NCI-H1417 treated with DMSO at 0.1 percent for 48 hours (cell line): ENCODE measurements at regions not wholly inside any gene's neighbourhood (a gene's known extent, or its start where the extent isn't known, plus 50 kb on each side); places are given as distances from the start of the nearest gene placed in this dataset.
"Not testable (repeated sequence)": the region's sequence is repeated elsewhere in the genome, so short reads cannot be mapped to it uniquely, and the experiment has no call there.

Experiments
- DNase-seq: peaks from one replicate; lab custom pipeline; 2025; lab: John Stamatoyannopoulos, UW

- DNase-seq = no peak
These were observed 569.5 kb upstream of the SEMA6A start for GRCh38 chr5:117144086-117144485.

- no peak for DNase-seq
These were observed 568.8 kb upstream of the SEMA6A start for GRCh38 chr5:117143406-117143805.

DNA sequence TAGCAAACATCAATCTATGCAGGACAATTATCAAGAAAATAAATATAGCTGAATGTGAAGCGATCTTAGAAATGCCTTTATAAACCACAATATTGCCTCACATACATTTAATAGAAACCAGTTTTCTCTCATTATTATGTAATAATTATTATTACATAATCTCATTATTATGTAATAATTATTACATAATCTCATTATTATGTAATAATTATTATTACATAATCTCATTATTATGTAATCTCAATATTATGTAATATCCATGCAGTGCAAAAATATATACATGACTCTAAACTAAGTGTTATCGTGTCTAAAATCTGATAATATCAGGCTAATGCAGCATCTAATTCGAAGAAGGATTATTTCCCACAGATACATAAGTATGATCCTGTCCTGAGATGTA, 563.9 kb upstream of the SEMA6A start:
- DNase-seq = no peak

DNA sequence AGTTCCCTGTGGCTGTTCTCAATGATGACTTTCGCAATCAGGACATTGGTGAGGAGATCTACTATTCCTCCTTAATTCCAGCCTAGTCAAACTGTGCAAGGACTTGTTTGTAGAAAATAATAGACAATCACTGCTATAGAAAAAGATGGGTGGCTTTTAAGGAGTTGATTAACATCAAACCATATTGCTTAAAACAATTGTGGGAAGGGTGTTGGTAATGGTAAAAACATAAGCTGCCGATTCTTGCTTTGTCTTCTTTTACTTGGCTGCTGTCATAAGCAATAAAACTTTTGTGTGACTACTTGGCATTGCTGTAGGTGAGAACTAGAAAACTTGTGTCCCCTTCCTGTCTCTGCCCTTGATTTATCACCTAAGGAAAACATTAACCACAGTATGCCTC, 561.2 kb upstream of the SEMA6A start:
- DNase-seq = no peak

DNA sequence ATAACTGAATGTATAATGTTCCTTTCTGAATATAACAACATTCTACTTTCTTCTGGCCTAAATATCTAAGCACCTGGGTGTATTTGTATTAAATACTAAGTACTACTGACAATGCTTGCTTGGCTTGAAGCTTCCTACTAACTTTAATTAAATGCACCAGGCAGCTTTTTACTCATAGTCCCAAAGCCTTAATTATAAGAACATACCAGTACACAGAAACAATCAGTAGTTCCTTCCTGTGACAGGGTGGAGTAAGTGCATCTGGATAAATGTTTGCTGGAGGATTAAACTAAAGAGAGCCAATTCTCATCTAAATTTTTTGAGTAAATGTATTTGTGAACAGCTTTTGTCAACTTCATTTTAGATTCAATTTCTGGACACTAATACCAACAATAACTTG, 558.6 kb upstream of the SEMA6A start:
- no peak for DNase-seq

GRCh38 chr5:117131876-117132275, 557.3 kb upstream of the SEMA6A start:
- no peak for DNase-seq

DNA sequence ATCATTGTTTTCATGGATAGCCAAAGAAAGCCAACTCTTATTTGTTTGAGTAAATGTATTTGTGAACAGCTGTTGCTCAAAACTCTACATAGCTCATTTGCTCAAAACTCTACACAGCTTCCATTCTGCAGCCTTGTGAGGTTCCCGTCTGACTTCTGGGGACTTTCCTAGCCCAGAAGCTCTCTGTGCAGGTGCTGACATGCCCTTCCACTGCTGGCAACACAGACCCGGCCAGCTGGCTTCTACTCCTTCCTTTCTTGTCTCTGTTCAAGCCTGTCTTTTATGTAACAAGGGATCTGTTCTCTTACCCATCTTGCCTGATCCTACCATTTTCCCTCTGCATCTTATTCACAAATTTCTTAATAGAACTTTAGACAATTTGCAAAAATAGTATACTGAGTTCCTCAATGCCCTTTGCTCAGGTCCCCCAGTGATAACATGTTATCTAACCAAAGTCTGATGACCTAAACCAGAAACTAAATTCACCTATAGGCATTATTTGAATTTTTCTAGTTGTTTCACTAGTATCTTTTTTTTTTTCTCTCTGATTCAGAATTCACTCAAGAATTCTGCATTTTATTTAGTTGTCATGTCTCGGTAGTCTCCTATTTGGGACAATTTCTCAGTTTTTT, 556.5 kb upstream of the SEMA6A start:
- no peak for DNase-seq

GRCh38 chr5:117118499-117118898, 543.9 kb upstream of the SEMA6A start:
- DNase-seq = no peak

DNA sequence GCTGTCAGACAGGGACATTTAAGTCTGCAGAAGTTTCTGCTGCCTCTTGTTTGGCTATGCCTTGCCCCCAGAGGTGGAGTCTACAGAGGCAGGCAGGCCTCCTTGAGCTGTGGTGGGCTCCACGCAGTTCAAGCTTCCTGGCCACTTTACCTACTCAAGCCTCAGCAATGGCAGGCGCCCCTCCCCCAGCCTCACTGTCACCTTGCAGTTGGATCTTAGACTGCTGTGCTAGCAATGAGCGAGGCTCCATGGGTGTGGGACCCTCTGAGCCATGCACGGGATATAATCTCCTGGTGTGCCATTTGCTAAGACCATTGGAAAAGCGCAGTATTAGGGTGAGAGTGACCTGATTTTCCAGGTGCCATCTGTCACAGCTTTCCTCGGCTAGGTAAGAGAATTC, 542.7 kb upstream of the SEMA6A start:
- not testable (repeated sequence) for DNase-seq

- no peak for DNase-seq
These were observed 535.9 kb upstream of the SEMA6A start for GRCh38 chr5:117110548-117110947.

DNA sequence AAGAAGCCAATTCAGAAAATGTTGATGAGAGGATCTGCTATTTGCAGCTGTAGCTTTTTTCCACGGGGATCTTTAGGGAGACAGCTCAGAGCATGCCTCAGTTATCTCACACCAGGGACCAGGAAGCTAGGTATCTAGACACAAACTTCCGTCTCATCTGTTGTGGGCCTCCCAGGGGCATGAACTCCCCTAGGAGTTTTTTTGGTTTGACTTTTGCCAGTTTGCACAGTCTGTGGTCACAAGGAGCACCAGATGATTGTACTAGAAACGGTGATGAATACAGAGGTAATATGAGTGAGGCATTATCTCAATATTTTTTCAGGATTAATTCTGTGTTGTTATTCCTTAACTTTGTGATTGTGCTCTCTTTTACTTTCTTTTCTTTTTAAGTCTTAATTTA, 533.2 kb upstream of the SEMA6A start:
- DNase-seq = no peak

DNA sequence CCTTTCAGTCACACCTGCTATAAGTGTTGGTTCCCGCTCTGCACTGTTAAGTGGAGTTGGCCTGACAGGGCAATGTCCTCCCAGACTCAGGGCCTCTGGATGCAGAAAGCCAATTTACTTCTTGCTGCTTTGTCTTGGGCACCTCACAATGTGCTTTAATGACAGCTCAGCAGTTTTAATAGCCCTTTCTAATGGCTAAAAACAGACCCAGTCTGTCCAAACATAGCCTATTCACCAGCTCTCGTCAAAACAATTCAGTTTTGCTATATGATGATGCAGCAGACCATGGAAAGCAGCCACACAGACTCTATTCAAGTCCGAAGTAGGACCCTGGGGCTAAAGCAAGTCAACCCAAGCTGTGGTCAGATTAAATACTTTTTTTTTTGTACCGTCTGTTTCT, 529.1 kb upstream of the SEMA6A start:
- no peak for DNase-seq

- no peak for DNase-seq
These were observed 528.0 kb upstream of the SEMA6A start for GRCh38 chr5:117102591-117102990.

- DNase-seq = no peak
These were observed 525.6 kb upstream of the SEMA6A start for GRCh38 chr5:117100176-117100575.

DNA sequence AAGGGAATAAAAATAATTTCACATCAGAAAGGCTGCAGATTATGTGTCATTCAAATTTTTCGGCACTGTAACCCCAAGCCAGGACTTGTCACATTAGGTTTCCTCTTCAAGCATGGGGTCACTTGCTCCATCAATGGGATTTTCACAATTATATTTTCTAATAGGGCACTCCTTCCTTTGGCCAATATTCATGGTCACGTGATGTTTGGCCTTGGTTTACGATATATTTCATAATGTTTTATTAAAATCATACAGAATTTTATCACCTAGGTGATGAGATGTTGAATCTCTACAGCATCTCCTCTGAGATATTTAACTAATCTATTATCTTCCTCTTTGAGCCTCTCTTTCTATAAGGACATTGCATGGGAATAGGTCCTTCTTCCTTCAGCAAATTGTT, 523.5 kb upstream of the SEMA6A start:
- no peak for DNase-seq

DNA sequence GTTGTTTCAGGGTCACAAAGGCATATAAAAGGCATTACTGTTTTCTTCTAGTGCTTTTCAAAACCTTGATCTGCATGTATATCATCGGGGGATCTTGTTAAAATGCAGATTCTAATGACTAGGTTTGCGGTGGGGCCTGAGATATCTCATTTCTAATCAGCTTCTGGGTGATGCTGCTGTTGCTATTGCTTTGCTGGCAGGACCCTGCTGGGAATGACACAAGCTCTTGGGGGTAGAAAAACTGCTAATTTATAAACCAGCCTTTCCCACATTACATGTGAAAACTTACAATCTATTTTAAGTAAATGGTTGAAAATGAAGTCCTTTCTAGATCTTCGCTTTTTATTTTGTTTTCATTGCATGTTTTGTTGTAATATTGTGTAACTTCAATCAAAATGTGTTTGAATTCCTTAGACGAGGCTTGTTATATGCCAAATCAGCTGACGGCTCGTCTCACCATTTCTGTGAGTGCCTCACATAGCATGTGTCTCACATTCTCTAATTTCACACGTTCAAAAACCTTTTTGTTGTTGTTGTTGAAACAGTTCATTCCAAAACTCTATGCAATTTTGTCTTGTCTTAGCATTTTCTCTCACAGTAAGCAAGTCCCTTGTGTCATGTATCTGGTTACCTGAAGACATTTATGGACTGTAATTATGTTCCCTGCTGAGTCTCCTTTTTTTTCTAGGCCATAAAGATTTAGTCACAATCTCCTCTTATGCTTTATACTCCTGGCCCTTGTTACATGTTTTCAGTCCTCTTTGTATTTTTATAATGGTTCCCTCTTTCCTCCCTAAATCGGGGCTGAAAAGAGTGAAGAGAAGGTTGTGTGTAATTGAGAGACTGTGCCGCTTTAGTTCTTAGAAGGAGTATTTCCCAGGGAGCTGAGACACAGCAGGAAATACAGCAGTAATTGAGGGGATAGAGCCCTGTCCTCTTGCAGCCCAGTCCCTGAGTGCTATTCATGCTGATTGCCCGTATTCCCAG, 521.0 kb upstream of the SEMA6A start:
- no peak for DNase-seq

- no peak for DNase-seq
These were observed 519.6 kb upstream of the SEMA6A start for GRCh38 chr5:117094114-117094815.

DNA sequence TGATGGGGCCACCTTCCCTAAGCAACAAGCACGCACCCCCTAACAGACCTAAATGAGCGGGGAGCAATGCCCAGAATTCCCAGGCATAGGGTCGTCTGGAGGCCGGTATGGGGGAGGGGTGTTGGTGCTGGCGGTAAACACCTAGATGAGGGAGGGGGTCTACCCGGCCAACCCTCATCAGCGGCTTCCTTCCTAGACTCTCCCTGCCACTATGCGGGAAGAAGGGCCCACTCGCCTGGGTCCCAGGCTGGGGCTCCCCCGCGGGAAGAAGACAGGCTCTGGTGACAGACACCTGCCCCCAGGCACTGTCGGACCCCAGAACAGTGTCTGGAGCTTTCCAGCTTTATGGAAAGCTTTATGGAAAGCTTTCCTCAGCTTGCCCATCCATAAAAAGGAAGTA, 519.0 kb upstream of the SEMA6A start:
- DNase-seq = no peak

- DNase-seq = no peak
These were observed 514.4 kb upstream of the SEMA6A start for GRCh38 chr5:117089001-117089400.

- DNase-seq = no peak
These were observed 513.6 kb upstream of the SEMA6A start for GRCh38 chr5:117088176-117088575.

GRCh38 chr5:117084067-117084466, 509.4 kb upstream of the SEMA6A start:
- no peak for DNase-seq

DNA sequence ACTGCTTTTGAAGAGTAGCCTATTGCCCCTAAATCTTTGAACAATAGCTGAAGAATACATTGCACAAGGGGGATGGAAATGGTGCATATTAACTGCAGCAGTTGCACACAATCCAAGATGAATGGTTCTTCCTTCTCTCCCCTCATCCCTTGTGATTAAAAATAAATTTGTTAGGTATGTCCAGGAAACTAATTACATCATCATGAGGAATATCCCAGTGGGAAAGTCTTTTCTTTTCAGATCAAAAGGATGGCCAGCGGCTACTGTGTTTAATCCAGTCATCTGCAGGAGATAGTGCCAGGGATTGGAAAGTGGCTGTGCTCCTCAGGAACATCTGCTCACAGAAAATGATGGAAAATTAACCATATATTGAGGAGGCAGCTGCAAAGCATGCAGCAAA, 508.4 kb upstream of the SEMA6A start:
- DNase-seq = no peak

DNA sequence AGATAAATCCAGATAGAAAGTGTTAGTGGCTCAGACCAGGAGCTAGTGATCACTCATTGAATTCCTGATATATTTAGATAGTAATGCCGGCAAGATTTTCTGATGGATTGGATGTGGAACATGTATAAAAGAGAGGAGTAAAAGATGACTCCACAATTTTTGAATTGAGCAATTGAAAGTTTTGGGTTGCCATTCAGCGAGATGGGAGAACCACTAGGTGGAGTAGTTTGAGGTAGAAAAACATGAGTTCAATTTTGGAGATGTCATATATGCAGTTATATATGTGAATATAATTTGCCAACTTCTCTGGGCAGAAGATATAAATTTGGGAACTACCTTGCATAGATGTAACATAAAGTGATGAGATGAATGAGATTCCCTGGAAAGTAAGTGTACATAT, 502.5 kb upstream of the SEMA6A start:
- no peak for DNase-seq
